Tibial artery (tissue), 4 donors: ENCODE measurements at regions not wholly inside any gene's neighbourhood (a gene's known extent, or its start where the extent isn't known, plus 50 kb on each side); places are given as distances from the start of the nearest gene placed in this dataset.
"Not testable (repeated sequence)": the region's sequence is repeated elsewhere in the genome, so short reads cannot be mapped to it uniquely, and the experiment has no call there.

Source experiments
- DNase-seq, 2 donors: peaks; one replicate each; pipeline ENCODE4 v3.0.0-alpha.2; 2019
- H3K27ac ChIP-seq, 2 donors: fragments of 200-600 bp; sonication (generic) in 1 of 2; 1 replicate in 1 of 2; 2 replicates in 1 of 2; pipeline ENCODE4 v1.5.1; 2018 to 2019; ENCODE audit warnings: mild to moderate bottlenecking in 1 of 2
- H3K27me3 ChIP-seq, 2 donors: fragments of 200-600 bp; sonication (generic) in 1 of 2; one replicate each; pipeline versions ENCODE4 v1.5.1 to v1.6.0; 2016 to 2019
- H3K36me3 ChIP-seq, 3 donors: fragments of 200-600 bp; sonication (generic) in 2 of 3; one replicate each; pipeline ENCODE4 v1.5.1; 2016 to 2019; ENCODE audit warnings: mild to moderate bottlenecking in 2 of 3
- H3K4me1 ChIP-seq, 4 donors: fragments of 200-600 bp; sonication (generic) in 2 of 4; 1 replicate in 3 of 4; 2 replicates in 1 of 4; pipeline ENCODE4 v1.5.1; 2016 to 2019
- H3K4me3 ChIP-seq, 2 donors: fragments of 200-600 bp; sonication (generic) in 1 of 2; 1 replicate in 1 of 2; 2 replicates in 1 of 2; pipeline ENCODE4 v1.5.1; 2018 to 2019; ENCODE audit warnings: mild to moderate bottlenecking in 2 of 2
- H3K9me3 ChIP-seq, 3 donors: fragments of 200-600 bp; sonication (generic) in 1 of 3; one replicate each; pipeline ENCODE4 v1.5.1; 2016 to 2019
- intact Hi-C: fragments of 100-400 bp; cut with DNase I; formaldehyde crosslinking; loops from one replicate; pipeline ENCODE4 v1.15.0; 2023; ENCODE audit warnings: low total_unique reads
- TF ChIP-seq, protein P1 (sequence below), 2 experiments: fragments of 200-600 bp in 1 of 2; fragments of 450-650 bp in 1 of 2; IDR thresholded peaks; one replicate each; pipeline ENCODE4 v1.5.1; 2017 to 2019; ENCODE audit warnings: antibody characterized with exemption in 2 of 2, mild to moderate bottlenecking in 1 of 2, moderate library complexity in 1 of 2

DNA sequence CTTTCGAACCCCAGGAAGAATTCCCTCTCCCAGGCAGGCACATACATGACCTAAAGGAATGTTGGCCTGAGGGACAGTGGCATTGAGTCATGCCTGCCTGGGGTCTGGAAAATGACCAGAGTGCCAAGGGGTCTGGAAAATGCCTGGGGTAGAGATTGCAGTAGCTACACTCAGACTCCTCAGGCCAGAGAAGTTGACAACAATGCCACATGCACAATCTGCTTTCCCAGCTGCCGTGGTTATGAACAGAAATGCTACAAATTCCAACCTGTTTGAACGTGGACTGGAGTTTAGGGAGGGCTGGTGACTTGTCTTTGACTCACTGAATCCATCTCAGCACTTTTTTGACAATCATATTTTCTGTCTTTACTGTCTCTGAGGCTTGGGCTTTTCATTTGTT, 250.0 kb downstream of the ABCC12 start:
- H3K4me1 ChIP-seq: no peaks in the 10 kb centered on the region
- H3K36me3 ChIP-seq: no peaks in the 10 kb centered on the region
- H3K9me3 ChIP-seq: no peaks in the 10 kb centered on the region
- no peak for DNase-seq
- no peak overlapping the region for H3K27ac ChIP-seq
- TF ChIP-seq, protein P1, sequence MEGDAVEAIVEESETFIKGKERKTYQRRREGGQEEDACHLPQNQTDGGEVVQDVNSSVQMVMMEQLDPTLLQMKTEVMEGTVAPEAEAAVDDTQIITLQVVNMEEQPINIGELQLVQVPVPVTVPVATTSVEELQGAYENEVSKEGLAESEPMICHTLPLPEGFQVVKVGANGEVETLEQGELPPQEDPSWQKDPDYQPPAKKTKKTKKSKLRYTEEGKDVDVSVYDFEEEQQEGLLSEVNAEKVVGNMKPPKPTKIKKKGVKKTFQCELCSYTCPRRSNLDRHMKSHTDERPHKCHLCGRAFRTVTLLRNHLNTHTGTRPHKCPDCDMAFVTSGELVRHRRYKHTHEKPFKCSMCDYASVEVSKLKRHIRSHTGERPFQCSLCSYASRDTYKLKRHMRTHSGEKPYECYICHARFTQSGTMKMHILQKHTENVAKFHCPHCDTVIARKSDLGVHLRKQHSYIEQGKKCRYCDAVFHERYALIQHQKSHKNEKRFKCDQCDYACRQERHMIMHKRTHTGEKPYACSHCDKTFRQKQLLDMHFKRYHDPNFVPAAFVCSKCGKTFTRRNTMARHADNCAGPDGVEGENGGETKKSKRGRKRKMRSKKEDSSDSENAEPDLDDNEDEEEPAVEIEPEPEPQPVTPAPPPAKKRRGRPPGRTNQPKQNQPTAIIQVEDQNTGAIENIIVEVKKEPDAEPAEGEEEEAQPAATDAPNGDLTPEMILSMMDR (IDR thresholded peaks at IDR 0.05): no peak
- no peak overlapping the region for H3K4me3 ChIP-seq
- no peaks in the 10 kb centered on the region for H3K27me3 ChIP-seq
- intact Hi-C loops: no loop called here

GRCh38 chr16:47904691-47905090, 251.1 kb downstream of the ABCC12 start:
- DNase-seq: no peak
- Histone ChIP-seq H3K36me3 (no peaks in the 10 kb centered on the region), H3K27ac (no peak overlapping the region), H3K27me3 (no peaks in the 10 kb centered on the region), H3K4me1 (no peaks in the 10 kb centered on the region), H3K9me3 (no peaks in the 10 kb centered on the region), H3K4me3 (no peak overlapping the region)
- TF ChIP-seq, protein P1 (IDR thresholded peaks at IDR 0.05): no peak
- intact Hi-C loops: no loop called here

DNA sequence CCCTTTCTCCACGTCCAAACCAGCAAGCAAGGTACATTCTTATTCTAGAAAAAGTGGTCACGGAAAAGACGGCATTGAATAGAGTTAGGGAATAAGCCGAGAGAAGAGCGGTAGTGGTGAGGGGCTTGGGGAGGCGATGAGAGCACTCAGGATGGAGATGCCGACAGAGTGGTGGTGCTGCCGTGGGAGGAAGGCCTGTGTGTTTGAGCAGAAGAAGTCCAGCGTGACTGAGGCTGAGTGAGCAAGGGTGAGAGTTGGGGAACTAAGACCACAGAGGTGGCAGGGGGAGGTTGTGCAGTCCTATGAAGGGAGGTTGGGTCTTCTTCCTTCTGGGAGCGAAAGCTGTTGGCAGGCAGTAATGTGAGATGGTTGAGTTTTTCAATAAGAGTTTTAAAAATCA, 252.3 kb downstream of the ABCC12 start:
- intact Hi-C loops: no loop called here
- H3K27me3 ChIP-seq: no peaks in the 10 kb centered on the region
- H3K9me3 ChIP-seq: no peaks in the 10 kb centered on the region
- no peak for DNase-seq
- no peak overlapping the region for H3K4me3 ChIP-seq
- no peaks in the 10 kb centered on the region for H3K4me1 ChIP-seq
- TF ChIP-seq, protein P1 (IDR thresholded peaks at IDR 0.05): no peak
- H3K27ac ChIP-seq: no peak overlapping the region
- no peaks in the 10 kb centered on the region for H3K36me3 ChIP-seq

DNA sequence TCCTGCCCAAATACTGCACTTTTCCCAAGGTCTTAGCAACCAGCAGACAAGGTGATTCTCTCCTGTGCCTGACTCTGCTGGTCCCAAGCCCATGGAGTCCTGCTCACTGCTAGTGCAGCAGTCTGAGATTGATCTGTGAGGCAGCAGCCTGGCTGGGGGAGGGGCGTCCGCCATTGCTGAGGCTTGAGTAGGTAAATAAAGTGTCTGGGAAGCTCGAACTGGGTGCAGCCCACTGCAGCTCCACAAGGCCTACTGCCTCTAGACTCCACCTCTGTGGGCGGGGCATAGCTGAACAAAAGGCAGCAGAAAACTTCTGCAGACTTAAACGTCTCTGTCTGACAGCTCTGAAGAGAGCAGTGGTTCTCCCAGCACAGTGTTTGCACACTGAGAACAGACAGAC, 258.7 kb downstream of the ABCC12 start:
- H3K36me3 ChIP-seq, H3K4me1 ChIP-seq, H3K9me3 ChIP-seq, H3K4me3 ChIP-seq, H3K27me3 ChIP-seq, H3K27ac ChIP-seq, intact Hi-C loops, DNase-seq: not testable (repeated sequence)

GRCh38 chr16:47895146-47895545, 260.6 kb downstream of the ABCC12 start:
- Histone ChIP-seq H3K9me3 (no peaks in the 10 kb centered on the region), H3K36me3 (no peaks in the 10 kb centered on the region), H3K4me1 (no peaks in the 10 kb centered on the region), H3K27ac (no peak overlapping the region), H3K4me3 (no peak overlapping the region), H3K27me3 (no peaks in the 10 kb centered on the region)
- TF ChIP-seq, protein P1 (IDR thresholded peaks at IDR 0.05): no peak
- no peak for DNase-seq
- intact Hi-C loops: no loop called here

DNA sequence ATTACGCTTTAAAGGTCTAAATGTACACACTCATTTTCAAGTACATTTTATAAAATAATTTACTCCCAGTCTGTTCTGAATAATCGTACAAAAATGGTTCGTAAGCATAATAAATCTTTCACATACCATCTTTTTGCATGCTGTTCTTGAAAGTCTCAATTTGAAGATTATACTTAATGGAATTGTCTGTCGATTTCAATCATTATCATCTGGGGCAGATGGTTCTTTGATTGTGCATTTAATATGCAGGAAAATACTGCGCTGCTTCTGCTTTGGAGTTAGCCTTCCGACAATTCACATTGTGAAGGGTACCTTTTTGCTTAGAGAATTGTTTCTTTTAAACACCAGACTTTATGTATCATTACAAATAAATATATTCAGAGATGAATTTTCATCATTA, 262.8 kb downstream of the ABCC12 start:
- Histone ChIP-seq H3K27ac (no peak overlapping the region), H3K27me3 (no peaks in the 10 kb centered on the region), H3K4me3 (no peak overlapping the region), H3K4me1 (peaks cover 0 to 4% (median 0%) of the 10 kb centered on the region in 4 donors), H3K9me3 (no peaks in the 10 kb centered on the region), H3K36me3 (no peaks in the 10 kb centered on the region)
- DNase-seq: no peak
- intact Hi-C loops: no loop called here
- TF ChIP-seq, protein P1 (IDR thresholded peaks at IDR 0.05): no peak
